ENCODE measurements at regions not wholly inside any gene's neighbourhood (a gene's known extent, or its start where the extent isn't known, plus 50 kb on each side); places are given as distances from the start of the nearest gene placed in this dataset.

- TF ChIP-seq CTCF (IDR thresholded peaks at IDR 0.05) (no peak), CHD4 (IDR thresholded peaks at IDR 0.05; ENCODE audit: borderline replicate concordance) (no peak), HOXA7 (CRISPR knock-in tag; IDR thresholded peaks at IDR 0.05) (no peak), RFX5 (IDR thresholded peaks at IDR 0.05) (no peak), MYC (IDR thresholded peaks at IDR 0.05; ENCODE audit: borderline replicate concordance, low read length) (no peak), RARB (CRISPR knock-in tag; IDR thresholded peaks at IDR 0.05) (no peak), BCL3 (IDR thresholded peaks at IDR 0.05) (no peak), REST (IDR thresholded peaks at IDR 0.05) (no peak), PBX3 (IDR thresholded peaks at IDR 0.05) (no peak), RAD21 (conservative IDR thresholded peaks at IDR 0.05 in 1 of 2, IDR thresholded peaks at IDR 0.05 in 1 of 2) (no peak), HDAC2 (IDR thresholded peaks at IDR 0.05) (no peak), FOSL2 (IDR thresholded peaks at IDR 0.05) (no peak), FOSL2 (CRISPR knock-in tag; IDR thresholded peaks at IDR 0.05) (no peak)
These were observed 244.7 kb downstream of the KCNS3 start for GRCh38 chr2:18123211-18123570.
